Activated CD4-positive, alpha-beta T cell treated with anti-CD3 and anti-CD28 coated beads, Interleukin-2, Interleukin-6, amounts not matched to agents 100 ng/mL and 50 ng/mL, durations not matched to agents 16 hours and 8 hours (primary cell): ENCODE measurements at regions not wholly inside any gene's neighbourhood (a gene's known extent, or its start where the extent isn't known, plus 50 kb on each side); places are given as distances from the start of the nearest gene placed in this dataset.
"Not testable (repeated sequence)": the region's sequence is repeated elsewhere in the genome, so short reads cannot be mapped to it uniquely, and the experiment has no call there.

ENCODE experiments used
- DNase-seq: peaks from one replicate; pipeline ENCODE4 v3.0.0-alpha.2; 2020

GRCh38 chr7:67635271-67635670 is 638.6 kb downstream of the TYW1 start:
- DNase-seq = no peak

DNA sequence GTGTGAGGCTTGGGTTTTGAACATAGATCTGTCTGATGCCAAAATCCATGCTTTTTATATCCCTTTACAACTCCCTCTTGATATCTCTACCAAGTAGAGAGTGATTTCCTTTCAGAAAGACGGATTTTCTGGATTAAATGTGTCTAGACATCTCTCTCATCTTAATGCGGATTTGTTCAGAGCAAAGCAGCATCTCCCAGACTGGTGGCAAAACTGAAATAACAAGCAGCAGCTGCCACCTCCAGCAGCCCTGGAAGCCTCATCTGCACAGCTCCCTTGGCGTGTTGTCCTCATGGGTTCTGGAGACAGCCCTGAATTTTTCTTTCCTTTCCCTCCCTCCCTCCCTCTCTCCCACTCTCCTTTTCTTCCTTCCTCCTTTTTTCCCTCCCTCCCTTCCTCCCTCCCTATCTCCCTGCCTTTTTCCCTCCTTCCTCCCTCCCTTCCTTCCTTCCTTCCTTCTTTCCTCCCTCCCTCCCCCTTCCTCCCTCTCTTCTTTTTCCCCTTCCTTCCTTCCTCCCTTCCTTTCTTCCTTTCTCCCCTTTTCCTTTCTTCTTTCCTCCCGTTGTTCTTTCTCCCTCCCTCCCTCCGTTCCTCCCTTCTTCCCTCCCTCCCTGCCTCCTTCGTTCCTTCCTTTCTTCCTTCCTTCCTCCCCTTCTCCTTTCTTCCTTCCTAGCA is 639.9 kb downstream of the TYW1 start:
- DNase-seq = no peak

- no peak for DNase-seq
Measured at GRCh38 chr7:67637023-67637358, 640.4 kb downstream of the TYW1 start.

DNA sequence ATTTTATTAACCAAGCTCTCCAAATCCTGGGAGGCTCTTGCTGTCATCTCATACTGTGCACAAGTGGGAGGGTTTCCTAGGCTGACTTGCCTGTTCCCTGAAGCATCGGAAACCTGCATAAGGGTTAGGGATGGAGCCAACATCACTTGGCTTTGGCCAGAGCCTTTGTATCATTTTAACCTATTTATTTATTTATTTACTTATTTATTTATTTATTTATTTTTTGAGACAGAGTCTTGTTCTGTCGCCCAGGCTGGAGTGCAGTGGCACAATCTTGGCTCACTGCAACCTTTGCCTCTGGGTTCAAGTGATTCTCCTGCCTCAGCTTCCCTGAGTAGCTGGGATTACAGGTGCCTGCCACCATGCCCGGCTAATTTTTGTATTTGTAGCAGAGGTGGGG is 645.9 kb downstream of the TYW1 start:
- not testable (repeated sequence) for DNase-seq

DNA sequence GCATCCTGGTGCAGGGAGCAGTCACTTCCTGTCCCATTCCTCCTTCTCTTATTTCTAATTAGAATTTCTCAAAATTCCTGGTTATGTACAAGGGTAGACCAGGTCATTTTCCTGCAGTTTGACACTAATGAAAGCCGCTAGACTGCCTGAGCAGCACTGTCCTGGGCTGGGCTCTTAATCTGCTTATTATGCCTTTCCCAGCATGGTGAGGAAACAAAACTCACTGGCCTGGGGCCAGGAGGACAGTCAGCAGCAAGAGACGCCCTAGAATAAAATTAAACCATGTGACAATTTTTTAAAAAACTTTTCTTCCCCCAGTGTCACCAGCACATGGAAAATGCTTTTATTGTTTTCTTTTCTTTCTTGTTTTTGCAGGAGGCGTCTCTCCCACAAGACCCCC is 647.5 kb downstream of the TYW1 start:
- DNase-seq = no peak

DNA sequence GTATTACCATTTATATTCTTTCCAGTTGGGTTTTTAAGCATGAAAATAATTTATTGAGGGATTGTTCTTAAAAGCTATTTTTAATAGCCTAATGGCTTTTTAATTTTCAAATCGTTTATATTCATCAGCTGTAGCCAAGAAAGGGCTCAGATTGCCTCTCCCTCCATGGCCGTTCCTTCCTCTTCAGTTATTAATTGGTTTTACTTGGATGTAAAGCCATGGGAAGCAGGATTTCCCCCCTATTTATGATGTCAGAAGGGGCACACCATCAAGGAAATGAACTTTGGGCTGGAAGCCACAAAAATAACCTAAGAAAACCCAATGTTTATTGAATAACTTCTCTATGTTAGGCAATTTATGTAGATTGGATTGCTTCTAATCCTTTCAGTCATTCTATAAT is 656.3 kb downstream of the TYW1 start:
- DNase-seq = no peak

- no peak for DNase-seq
Measured at GRCh38 chr7:67653856-67654454, 657.3 kb downstream of the TYW1 start.

GRCh38 chr7:67654642-67655041 is 658.0 kb downstream of the TYW1 start:
- DNase-seq = no peak

- DNase-seq = no peak
Measured at GRCh38 chr7:67655168-67655567, 658.5 kb downstream of the TYW1 start.

GRCh38 chr7:67659091-67659490 is 662.5 kb downstream of the TYW1 start:
- DNase-seq = no peak

- DNase-seq = no peak
Measured at GRCh38 chr7:67662804-67663203, 666.2 kb downstream of the TYW1 start.

DNA sequence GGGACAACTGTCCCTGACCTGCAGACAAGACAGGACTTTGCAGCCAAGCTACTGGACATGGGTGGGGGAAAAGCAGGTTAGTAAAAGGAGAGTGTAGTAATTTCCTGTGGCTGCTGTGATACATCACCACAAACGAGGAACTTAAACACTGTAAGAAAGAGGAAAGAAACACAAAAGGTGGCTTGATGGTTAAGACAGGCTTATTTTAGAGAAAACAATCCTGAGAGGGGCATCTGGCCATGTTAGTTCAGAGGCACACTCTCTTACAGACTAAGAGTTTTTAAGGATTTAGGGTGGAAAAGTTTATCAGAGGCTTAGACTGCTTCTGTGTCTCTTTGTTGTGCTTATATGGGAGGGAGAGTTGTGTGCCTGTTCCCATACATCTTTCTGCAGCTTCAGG is 667.0 kb downstream of the TYW1 start:
- DNase-seq = no peak

DNA sequence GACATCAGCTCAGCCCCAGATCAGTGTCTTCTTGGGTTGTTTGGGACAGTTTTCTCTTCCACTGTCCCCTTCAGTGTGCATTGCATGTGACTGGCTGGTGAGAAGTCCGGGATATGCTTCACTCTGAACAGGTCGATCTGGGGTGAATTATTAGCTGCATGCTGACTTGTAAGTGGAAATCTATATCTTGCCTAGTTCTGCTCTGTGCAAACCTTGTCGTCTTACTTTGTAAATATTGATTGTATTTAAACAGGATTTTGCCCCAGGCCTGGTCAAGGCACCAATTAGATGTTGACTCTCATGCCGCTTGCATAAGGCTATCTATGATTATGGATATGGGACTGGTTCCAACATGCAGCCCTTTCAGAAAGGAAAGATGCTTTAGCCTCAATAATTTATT is 669.7 kb downstream of the TYW1 start:
- DNase-seq = not testable (repeated sequence)

GRCh38 chr7:67671006-67671548 is 674.4 kb downstream of the TYW1 start:
- DNase-seq = no peak

- DNase-seq = no peak
Measured at GRCh38 chr7:67673861-67674260, 677.2 kb downstream of the TYW1 start.

DNA sequence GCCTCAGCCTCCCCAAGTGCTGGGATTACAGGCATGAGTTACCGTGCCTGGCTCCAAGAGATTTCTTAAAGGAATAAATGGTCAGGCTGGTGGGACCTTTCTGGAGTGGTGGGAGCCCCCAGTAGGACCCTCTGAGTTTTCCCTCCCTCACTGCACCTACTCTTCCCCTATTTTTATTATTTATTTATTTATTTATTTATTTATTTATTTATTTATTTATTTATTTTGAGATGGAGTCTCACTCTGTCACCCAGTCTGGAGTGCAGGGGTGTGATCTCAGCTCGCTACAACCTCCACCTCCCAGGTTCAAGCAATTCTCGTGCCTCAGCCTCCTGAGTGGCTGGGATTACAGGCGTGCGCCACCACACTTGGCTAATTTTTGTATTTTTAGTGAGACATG is 678.2 kb downstream of the TYW1 start:
- DNase-seq = not testable (repeated sequence)

DNA sequence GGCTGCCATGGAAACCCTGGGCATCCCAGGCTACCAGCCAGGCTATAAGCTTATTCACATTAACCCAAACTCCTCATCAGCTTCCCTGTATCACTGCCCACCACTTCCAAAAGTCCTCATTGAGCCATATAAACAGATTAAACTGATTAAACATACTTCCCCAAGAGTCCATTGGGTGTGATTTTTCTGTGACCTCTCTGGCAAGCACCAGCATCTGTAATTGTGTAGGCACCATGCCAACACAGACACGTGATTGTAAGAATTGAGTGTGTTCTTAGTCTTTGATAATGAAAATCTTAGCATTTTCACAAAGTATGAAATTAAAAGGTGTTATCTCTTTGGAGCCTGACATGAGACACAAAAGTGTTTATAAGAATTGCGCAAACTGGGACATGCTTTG is 679.3 kb downstream of the TYW1 start:
- DNase-seq = no peak

DNA sequence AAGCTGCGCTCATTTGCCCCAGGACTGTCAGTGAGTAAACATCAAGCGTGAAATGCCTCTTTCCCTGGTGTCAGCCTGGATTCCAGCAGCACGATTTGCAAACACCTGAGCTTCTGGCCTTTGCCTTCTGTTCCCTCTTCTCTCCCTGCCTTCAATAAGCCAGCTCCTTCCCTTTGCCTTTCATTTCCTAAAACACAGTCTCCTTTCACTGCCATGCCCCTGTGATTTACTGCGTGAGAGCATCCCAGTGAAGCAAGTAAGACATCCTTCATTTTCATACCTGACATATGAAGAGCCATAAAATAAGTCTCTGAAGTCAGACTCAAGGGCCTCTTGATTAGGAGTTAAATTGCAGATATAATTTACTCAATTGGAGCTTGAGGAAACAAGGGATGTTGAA is 681.8 kb downstream of the TYW1 start:
- DNase-seq = no peak

GRCh38 chr7:67683628-67684027 is 687.0 kb downstream of the TYW1 start:
- no peak for DNase-seq

- no peak for DNase-seq
Measured at GRCh38 chr7:67690700-67691099, 694.1 kb downstream of the TYW1 start.

- no peak for DNase-seq
Measured at GRCh38 chr7:67692425-67692824, 695.8 kb downstream of the TYW1 start.

GRCh38 chr7:67696124-67696523 is 699.5 kb downstream of the TYW1 start:
- no peak for DNase-seq

- no peak for DNase-seq
Measured at GRCh38 chr7:67696878-67697277, 700.2 kb downstream of the TYW1 start.

GRCh38 chr7:67698354-67698753 is 701.7 kb downstream of the TYW1 start:
- DNase-seq = no peak

DNA sequence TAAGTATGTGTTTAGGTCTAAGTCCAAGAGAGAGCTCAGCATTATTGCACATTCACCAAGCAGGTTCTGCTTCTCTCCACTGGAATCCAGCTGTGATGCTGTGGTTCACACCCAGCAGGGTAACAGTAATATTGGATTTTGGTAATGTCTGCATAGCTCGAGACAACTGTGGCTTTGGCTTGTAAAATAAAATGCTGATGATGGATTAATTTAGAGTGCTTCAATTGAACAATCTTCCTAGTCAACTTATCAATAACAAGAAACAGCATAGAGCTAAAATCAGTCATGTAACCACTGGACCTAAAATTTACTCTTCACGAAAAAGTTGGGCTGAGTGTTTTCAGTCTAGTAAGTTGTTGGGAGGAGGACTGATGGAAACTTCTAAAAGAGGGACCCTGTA is 709.2 kb downstream of the TYW1 start:
- DNase-seq = no peak
